ENCODE measurements at regions not wholly inside any gene's neighbourhood (a gene's known extent, or its start where the extent isn't known, plus 50 kb on each side); places are given as distances from the start of the nearest gene placed in this dataset.

- TF ChIP-seq, protein P1, sequence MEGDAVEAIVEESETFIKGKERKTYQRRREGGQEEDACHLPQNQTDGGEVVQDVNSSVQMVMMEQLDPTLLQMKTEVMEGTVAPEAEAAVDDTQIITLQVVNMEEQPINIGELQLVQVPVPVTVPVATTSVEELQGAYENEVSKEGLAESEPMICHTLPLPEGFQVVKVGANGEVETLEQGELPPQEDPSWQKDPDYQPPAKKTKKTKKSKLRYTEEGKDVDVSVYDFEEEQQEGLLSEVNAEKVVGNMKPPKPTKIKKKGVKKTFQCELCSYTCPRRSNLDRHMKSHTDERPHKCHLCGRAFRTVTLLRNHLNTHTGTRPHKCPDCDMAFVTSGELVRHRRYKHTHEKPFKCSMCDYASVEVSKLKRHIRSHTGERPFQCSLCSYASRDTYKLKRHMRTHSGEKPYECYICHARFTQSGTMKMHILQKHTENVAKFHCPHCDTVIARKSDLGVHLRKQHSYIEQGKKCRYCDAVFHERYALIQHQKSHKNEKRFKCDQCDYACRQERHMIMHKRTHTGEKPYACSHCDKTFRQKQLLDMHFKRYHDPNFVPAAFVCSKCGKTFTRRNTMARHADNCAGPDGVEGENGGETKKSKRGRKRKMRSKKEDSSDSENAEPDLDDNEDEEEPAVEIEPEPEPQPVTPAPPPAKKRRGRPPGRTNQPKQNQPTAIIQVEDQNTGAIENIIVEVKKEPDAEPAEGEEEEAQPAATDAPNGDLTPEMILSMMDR (IDR thresholded peaks at IDR 0.05) = no peak
- TF ChIP-seq EP300 (IDR thresholded peaks at IDR 0.05) (no peak), POLR2A (IDR thresholded peaks at IDR 0.05) (no peak)
These were observed 225.6 kb upstream of the GCFC2 start for GRCh38 chr2:75936311-75936710.
